ENCODE measurements at regions not wholly inside any gene's neighbourhood (a gene's known extent, or its start where the extent isn't known, plus 50 kb on each side); places are given as distances from the start of the nearest gene placed in this dataset.

- TF ChIP-seq HDGF (IDR thresholded peaks at IDR 0.05; ENCODE audit: borderline replicate concordance), result no peak
- TF ChIP-seq ELF4 (IDR thresholded peaks at IDR 0.05), result no peak
Measured at GRCh38 chr10:78774999-78775711, 293.6 kb upstream of the ZMIZ1 start.

All from HEK293T (cell line).